GM18907 (cell line): ENCODE measurements at regions not wholly inside any gene's neighbourhood (a gene's known extent, or its start where the extent isn't known, plus 50 kb on each side); places are given as distances from the start of the nearest gene placed in this dataset.
"Not testable (repeated sequence)": the region's sequence is repeated elsewhere in the genome, so short reads cannot be mapped to it uniquely, and the experiment has no call there.

ENCODE experiments used
- ATAC-seq: cut with Tn5 transposase; IDR thresholded peaks from one replicate; pipeline ENCODE4 v1.9.1; 2021; ENCODE audit warnings: mild to moderate bottlenecking, moderate library complexity; ENCODE audit not compliant: unreplicated experiment

GRCh38 chr5:164076556-164076955 is 571.1 kb downstream of the MAT2B start:
- ATAC-seq = no peak

- ATAC-seq = no peak
These were observed 584.9 kb downstream of the MAT2B start for GRCh38 chr5:164090358-164090757.

GRCh38 chr5:164091836-164092235 is 586.4 kb downstream of the MAT2B start:
- ATAC-seq = no peak

- no peak for ATAC-seq
These were observed 588.9 kb downstream of the MAT2B start for GRCh38 chr5:164094291-164094690.

- ATAC-seq = no peak
These were observed 592.3 kb downstream of the MAT2B start for GRCh38 chr5:164097749-164098148.

- no peak for ATAC-seq
These were observed 593.1 kb downstream of the MAT2B start for GRCh38 chr5:164098531-164098930.

- ATAC-seq = no peak
These were observed 593.6 kb downstream of the MAT2B start for GRCh38 chr5:164098979-164099378.

- ATAC-seq = no peak
These were observed 610.0 kb downstream of the MAT2B start for GRCh38 chr5:164115420-164115819.

- peak; percentile 82 for ATAC-seq
These were observed 614.5 kb downstream of the MAT2B start for GRCh38 chr5:164119806-164120447.

- ATAC-seq = no peak
These were observed 622.1 kb downstream of the MAT2B start for GRCh38 chr5:164127527-164127926.

GRCh38 chr5:164132358-164132757 is 626.9 kb downstream of the MAT2B start:
- no peak for ATAC-seq

GRCh38 chr5:164137095-164137494 is 631.7 kb downstream of the MAT2B start:
- ATAC-seq = no peak

GRCh38 chr5:164139423-164139822 is 634.0 kb downstream of the MAT2B start:
- ATAC-seq = peak; percentile 75

GRCh38 chr5:164145458-164145857 is 640.0 kb downstream of the MAT2B start:
- no peak for ATAC-seq

- no peak for ATAC-seq
These were observed 640.8 kb downstream of the MAT2B start for GRCh38 chr5:164146223-164146622.

- ATAC-seq = no peak
These were observed 642.9 kb downstream of the MAT2B start for GRCh38 chr5:164148292-164148691.

- ATAC-seq = not testable (repeated sequence)
These were observed 647.1 kb downstream of the MAT2B start for GRCh38 chr5:164152539-164152938.

GRCh38 chr5:164153469-164154172 is 648.2 kb downstream of the MAT2B start:
- no peak for ATAC-seq

GRCh38 chr5:164170814-164171213 is 665.4 kb downstream of the MAT2B start:
- ATAC-seq = no peak

GRCh38 chr5:164175083-164175482 is 669.7 kb downstream of the MAT2B start:
- no peak for ATAC-seq

- ATAC-seq = no peak
These were observed 674.0 kb downstream of the MAT2B start for GRCh38 chr5:164179406-164179805.

- no peak for ATAC-seq
These were observed 676.2 kb downstream of the MAT2B start for GRCh38 chr5:164181604-164182003.

- no peak for ATAC-seq
These were observed 678.7 kb downstream of the MAT2B start for GRCh38 chr5:164184158-164184557.
